ENCODE measurements at regions not wholly inside any gene's neighbourhood (a gene's known extent, or its start where the extent isn't known, plus 50 kb on each side); places are given as distances from the start of the nearest gene placed in this dataset.

DNA sequence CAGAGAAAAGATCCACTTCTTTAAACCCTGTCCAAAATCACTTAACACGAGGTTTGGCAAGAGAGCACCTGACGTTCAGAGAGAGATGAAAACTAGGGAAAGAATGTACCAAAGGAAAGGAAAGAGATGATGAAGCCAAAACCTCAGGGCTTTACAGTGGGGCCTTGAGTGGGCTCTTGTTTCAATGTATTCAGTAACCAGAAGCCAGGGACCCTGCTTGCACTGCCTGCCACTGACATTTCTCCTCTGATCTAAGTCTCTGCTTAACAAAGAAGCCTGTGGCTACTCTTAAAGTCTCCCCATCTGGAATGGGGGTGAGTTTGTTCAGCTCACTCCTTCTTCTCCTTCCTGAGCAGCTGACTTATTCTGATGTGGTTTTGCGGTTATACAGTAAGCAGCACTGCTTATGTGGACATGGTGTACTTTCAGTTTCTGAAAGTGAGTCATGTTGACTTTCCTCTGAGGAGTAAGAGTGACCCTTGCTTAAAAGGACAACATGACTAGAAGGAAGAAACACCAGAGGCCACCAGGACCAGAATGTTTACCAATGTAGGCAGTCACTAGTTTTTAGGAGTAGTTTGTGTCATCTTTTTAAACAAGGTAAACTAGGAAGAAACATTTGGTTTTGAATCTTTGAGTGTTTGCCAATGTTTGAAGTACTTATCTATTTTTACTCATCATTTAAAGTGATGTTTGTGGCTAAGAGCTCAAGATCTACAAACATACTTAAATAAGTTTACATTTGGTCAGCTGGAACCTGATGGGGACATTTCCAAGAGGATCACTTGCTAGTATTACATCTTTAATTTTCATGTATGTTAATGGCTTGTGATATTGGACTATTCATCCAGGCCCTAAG is 87.4 kb downstream of the FASLG start:
- Histone ChIP-seq H3K27me3 (no peaks in the 10 kb centered on the region), H3K4me1 (no peaks in the 10 kb centered on the region), H3K27ac (peak overlapping the region; percentile 52 to 70), H3K9me3 (no peaks in the 10 kb centered on the region), H3K4me3 (no peak overlapping the region), H3K36me3 (no peaks in the 10 kb centered on the region)
- DNase-seq (ENCODE audit: low spot score in 2 of 2) = peak in 1 of 2 donors; percentile 34
- TF ChIP-seq, protein P1, sequence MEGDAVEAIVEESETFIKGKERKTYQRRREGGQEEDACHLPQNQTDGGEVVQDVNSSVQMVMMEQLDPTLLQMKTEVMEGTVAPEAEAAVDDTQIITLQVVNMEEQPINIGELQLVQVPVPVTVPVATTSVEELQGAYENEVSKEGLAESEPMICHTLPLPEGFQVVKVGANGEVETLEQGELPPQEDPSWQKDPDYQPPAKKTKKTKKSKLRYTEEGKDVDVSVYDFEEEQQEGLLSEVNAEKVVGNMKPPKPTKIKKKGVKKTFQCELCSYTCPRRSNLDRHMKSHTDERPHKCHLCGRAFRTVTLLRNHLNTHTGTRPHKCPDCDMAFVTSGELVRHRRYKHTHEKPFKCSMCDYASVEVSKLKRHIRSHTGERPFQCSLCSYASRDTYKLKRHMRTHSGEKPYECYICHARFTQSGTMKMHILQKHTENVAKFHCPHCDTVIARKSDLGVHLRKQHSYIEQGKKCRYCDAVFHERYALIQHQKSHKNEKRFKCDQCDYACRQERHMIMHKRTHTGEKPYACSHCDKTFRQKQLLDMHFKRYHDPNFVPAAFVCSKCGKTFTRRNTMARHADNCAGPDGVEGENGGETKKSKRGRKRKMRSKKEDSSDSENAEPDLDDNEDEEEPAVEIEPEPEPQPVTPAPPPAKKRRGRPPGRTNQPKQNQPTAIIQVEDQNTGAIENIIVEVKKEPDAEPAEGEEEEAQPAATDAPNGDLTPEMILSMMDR (IDR thresholded peaks at IDR 0.05) = no peak
- peak; percentile 23 to 86 (median 83) for TF ChIP-seq POLR2AphosphoS5 (IDR thresholded peaks at IDR 0.05)
- intact Hi-C loops (cut with DNase I; ENCODE audit: low total_unique reads) = loop anchor here (10.0 kb wide), 1 partner anchor 678 kb away; no protein-coding TSS in a partner anchor

DNA sequence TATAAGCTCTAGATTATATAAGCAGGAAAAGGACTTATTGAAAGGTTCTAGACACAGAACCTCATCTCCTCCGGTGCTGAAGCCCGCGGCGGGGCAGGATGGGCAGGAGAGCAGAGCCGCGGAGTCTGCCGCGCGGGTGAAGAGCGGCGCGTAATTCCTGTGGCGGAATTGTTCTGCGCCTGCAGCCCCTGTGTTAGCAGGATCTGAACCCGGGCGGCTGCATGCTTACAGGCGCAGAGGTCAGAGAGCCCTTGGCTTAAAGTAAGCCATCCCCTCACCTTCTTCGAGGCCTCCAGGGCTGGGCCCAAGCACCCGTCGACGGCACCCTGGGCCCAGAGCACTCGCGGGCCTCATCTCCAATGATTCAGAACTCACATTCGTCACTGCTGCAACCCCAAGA is 89.3 kb downstream of the FASLG start:
- Histone ChIP-seq H3K9me3 (no peaks in the 10 kb centered on the region), H3K36me3 (no peaks in the 10 kb centered on the region), H3K27me3 (no peaks in the 10 kb centered on the region), H3K4me1 (no peaks in the 10 kb centered on the region), H3K4me3 (no peak overlapping the region), H3K27ac (no peak overlapping the region)
- TF ChIP-seq POLR2AphosphoS5 (IDR thresholded peaks at IDR 0.05) = no peak
- TF ChIP-seq, protein P1 (IDR thresholded peaks at IDR 0.05) = no peak
- TF ChIP-seq POLR2A (IDR thresholded peaks at IDR 0.05) = no peak
- DNase-seq (ENCODE audit: low spot score in 2 of 2) = no peak
- intact Hi-C loops (cut with DNase I; ENCODE audit: low total_unique reads) = loop anchor here (10.0 kb wide), 1 partner anchor 677 kb away; no protein-coding TSS in a partner anchor

DNA sequence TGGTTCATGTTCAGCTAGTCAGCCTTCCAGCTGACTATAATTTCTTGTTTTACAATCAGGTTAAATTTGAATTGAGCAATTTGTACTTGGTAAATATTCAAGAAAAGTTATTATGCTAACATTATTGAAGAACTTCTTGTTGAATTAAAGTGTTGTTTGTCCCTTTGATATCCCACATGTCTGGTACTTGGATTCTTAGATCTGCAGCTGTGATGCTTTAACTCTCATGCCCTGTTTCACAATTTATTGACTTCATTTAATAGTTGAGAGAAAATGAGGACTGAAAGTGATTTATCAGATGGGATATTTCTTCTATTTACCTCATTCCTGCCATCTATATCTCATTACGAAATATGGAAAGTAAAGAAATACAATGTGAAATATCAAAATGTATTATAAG is 92.8 kb downstream of the FASLG start:
- intact Hi-C loops (cut with DNase I; ENCODE audit: low total_unique reads) = no loop called here
- no peaks in the 10 kb centered on the region for H3K27me3 ChIP-seq
- no peak for DNase-seq (ENCODE audit: low spot score in 2 of 2)
- H3K4me3 ChIP-seq = no peak overlapping the region
- H3K4me1 ChIP-seq = no peaks in the 10 kb centered on the region
- no peak overlapping the region for H3K27ac ChIP-seq
- TF ChIP-seq, protein P1 (IDR thresholded peaks at IDR 0.05) = no peak
- TF ChIP-seq POLR2AphosphoS5 (IDR thresholded peaks at IDR 0.05) (no peak), POLR2A (IDR thresholded peaks at IDR 0.05) (no peak)
- no peaks in the 10 kb centered on the region for H3K36me3 ChIP-seq
- no peaks in the 10 kb centered on the region for H3K9me3 ChIP-seq

DNA sequence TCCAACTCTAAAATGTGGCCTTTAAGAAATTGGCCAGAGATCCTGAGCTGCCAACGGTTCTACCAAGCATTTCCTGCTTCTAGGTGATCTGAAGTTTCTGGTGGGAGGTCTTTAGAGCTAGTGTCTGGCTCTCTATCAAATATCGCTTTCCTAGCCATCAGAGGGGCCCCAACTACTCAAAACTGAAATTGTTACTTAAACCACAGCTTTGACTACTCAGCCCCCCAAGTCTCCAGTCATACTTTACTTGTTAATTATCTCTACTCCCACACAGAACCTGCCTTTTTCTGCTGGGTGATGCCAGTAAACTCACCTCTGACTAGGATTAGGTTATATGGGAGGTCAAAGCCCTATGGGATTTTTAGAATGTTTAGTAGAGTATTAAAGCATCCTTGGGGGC is 95.1 kb downstream of the FASLG start:
- DNase-seq (ENCODE audit: low spot score in 2 of 2) = no peak
- no peaks in the 10 kb centered on the region for H3K36me3 ChIP-seq
- no peaks in the 10 kb centered on the region for H3K9me3 ChIP-seq
- H3K4me1 ChIP-seq = no peaks in the 10 kb centered on the region
- H3K27ac ChIP-seq = no peak overlapping the region
- TF ChIP-seq POLR2AphosphoS5 (IDR thresholded peaks at IDR 0.05) (no peak), POLR2A (IDR thresholded peaks at IDR 0.05) (no peak)
- TF ChIP-seq, protein P1 (IDR thresholded peaks at IDR 0.05) = no peak
- no peaks in the 10 kb centered on the region for H3K27me3 ChIP-seq
- no peak overlapping the region for H3K4me3 ChIP-seq
- intact Hi-C loops (cut with DNase I; ENCODE audit: low total_unique reads) = no loop called here

DNA sequence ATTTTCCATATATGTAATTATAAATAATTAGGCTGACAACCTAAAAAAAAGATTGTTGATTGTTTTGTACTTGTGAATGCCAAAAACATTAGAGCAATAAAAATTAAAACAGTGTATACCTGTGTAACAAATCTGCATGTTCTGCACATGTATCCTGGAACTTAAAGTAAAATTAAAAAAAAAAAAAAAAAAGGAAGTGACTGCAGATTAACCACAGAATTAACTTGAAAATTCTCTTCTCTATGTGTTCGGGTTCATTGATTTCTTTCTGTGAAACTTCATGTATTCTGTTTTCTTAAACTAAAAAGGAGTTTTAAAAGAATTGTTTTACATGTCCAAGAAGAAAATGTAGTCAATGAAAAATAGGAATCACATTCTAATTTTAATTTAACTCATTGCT is 95.7 kb downstream of the FASLG start:
- Histone ChIP-seq H3K9me3 (no peaks in the 10 kb centered on the region), H3K4me1 (no peaks in the 10 kb centered on the region), H3K4me3 (no peak overlapping the region), H3K27me3 (no peaks in the 10 kb centered on the region), H3K27ac (no peak overlapping the region), H3K36me3 (no peaks in the 10 kb centered on the region)
- TF ChIP-seq POLR2A (IDR thresholded peaks at IDR 0.05) (no peak), POLR2AphosphoS5 (IDR thresholded peaks at IDR 0.05) (no peak)
- TF ChIP-seq, protein P1 (IDR thresholded peaks at IDR 0.05) = no peak
- intact Hi-C loops (cut with DNase I; ENCODE audit: low total_unique reads) = no loop called here
- no peak for DNase-seq (ENCODE audit: low spot score in 2 of 2)

Measured in breast epithelium (tissue), 4 donors.